KOPT-K1 (cell line): ENCODE measurements at regions not wholly inside any gene's neighbourhood (a gene's known extent, or its start where the extent isn't known, plus 50 kb on each side); places are given as distances from the start of the nearest gene placed in this dataset.
"Not testable (repeated sequence)": the region's sequence is repeated elsewhere in the genome, so short reads cannot be mapped to it uniquely, and the experiment has no call there.

Experiments used
- H3K27ac ChIP-seq: fragments of 200-600 bp; sonication (generic); 2 replicates; pipeline ENCODE4 v1.5.1; 2016; ENCODE audit warnings: antibody characterized with exemption, mild to moderate bottlenecking, low read depth, low read length; ENCODE audit not compliant: poor library complexity, severe bottlenecking
- H3K36me3 ChIP-seq: fragments of 200-600 bp; sonication (generic); 2 replicates; pipeline ENCODE4 v1.5.1; 2017; ENCODE audit warnings: antibody characterized with exemption, mild to moderate bottlenecking, low read length, moderate library complexity; ENCODE audit not compliant: insufficient read depth
- H3K9me3 ChIP-seq: fragments of 200-600 bp; sonication (generic); 2 replicates; pipeline ENCODE4 v1.5.1; 2017; ENCODE audit warnings: antibody characterized with exemption, low read length, mild to moderate bottlenecking; ENCODE audit not compliant: insufficient read depth, poor library complexity, severe bottlenecking

GRCh38 chr6:51107769-51108203, 289.1 kb downstream of the TFAP2B start:
- H3K27ac ChIP-seq: no peak overlapping the region
- no peaks in the 10 kb centered on the region for H3K36me3 ChIP-seq
- H3K9me3 ChIP-seq: no peaks in the 10 kb centered on the region

GRCh38 chr6:51108563-51109234, 290.0 kb downstream of the TFAP2B start:
- Histone ChIP-seq H3K9me3 (no peaks in the 10 kb centered on the region), H3K27ac (no peak overlapping the region), H3K36me3 (no peaks in the 10 kb centered on the region)

- Histone ChIP-seq H3K27ac (no peak overlapping the region), H3K9me3 (no peaks in the 10 kb centered on the region), H3K36me3 (no peaks in the 10 kb centered on the region)
Measured at GRCh38 chr6:51112731-51113130, 294.1 kb downstream of the TFAP2B start.

- Histone ChIP-seq H3K27ac (no peak overlapping the region), H3K9me3 (no peaks in the 10 kb centered on the region), H3K36me3 (no peaks in the 10 kb centered on the region)
Measured at GRCh38 chr6:51116723-51117122, 298.1 kb downstream of the TFAP2B start.

GRCh38 chr6:51118792-51119191, 300.1 kb downstream of the TFAP2B start:
- H3K36me3 ChIP-seq: no peaks in the 10 kb centered on the region

GRCh38 chr6:51120016-51120415, 301.3 kb downstream of the TFAP2B start:
- H3K36me3 ChIP-seq: no peaks in the 10 kb centered on the region
- H3K9me3 ChIP-seq: no peaks in the 10 kb centered on the region

More at GRCh38 chr6:51118792-51119191, 300.1 kb downstream of the TFAP2B start:
- Histone ChIP-seq H3K9me3 (no peaks in the 10 kb centered on the region), H3K27ac (no peak overlapping the region)

GRCh38 chr6:51121380-51121976, 302.8 kb downstream of the TFAP2B start:
- H3K36me3 ChIP-seq, H3K9me3 ChIP-seq, H3K27ac ChIP-seq: not testable (repeated sequence)

More at GRCh38 chr6:51120016-51120415, 301.3 kb downstream of the TFAP2B start:
- no peak overlapping the region for H3K27ac ChIP-seq

- H3K36me3 ChIP-seq: no peaks in the 10 kb centered on the region
- H3K9me3 ChIP-seq: no peaks in the 10 kb centered on the region
- no peak overlapping the region for H3K27ac ChIP-seq
Measured at GRCh38 chr6:51129043-51129442, 310.4 kb downstream of the TFAP2B start.

- no peaks in the 10 kb centered on the region for H3K9me3 ChIP-seq
- H3K36me3 ChIP-seq: no peaks in the 10 kb centered on the region
- no peak overlapping the region for H3K27ac ChIP-seq
Measured at GRCh38 chr6:51137777-51138176, 319.1 kb downstream of the TFAP2B start.

- Histone ChIP-seq H3K27ac (no peak overlapping the region), H3K36me3 (no peaks in the 10 kb centered on the region), H3K9me3 (no peaks in the 10 kb centered on the region)
Measured at GRCh38 chr6:51139950-51140385, 321.3 kb downstream of the TFAP2B start.

- Histone ChIP-seq H3K9me3 (no peaks in the 10 kb centered on the region), H3K27ac (no peak overlapping the region), H3K36me3 (no peaks in the 10 kb centered on the region)
Measured at GRCh38 chr6:51141080-51141479, 322.4 kb downstream of the TFAP2B start.

GRCh38 chr6:51147756-51148155, 329.1 kb downstream of the TFAP2B start:
- Histone ChIP-seq H3K27ac (no peak overlapping the region), H3K36me3 (no peaks in the 10 kb centered on the region), H3K9me3 (no peaks in the 10 kb centered on the region)

GRCh38 chr6:51152594-51152993, 333.9 kb downstream of the TFAP2B start:
- no peaks in the 10 kb centered on the region for H3K9me3 ChIP-seq
- no peak overlapping the region for H3K27ac ChIP-seq
- no peaks in the 10 kb centered on the region for H3K36me3 ChIP-seq

- no peaks in the 10 kb centered on the region for H3K36me3 ChIP-seq
- no peaks in the 10 kb centered on the region for H3K9me3 ChIP-seq
- no peak overlapping the region for H3K27ac ChIP-seq
Measured at GRCh38 chr6:51153109-51153508, 334.4 kb downstream of the TFAP2B start.

- not testable (repeated sequence) for H3K36me3 ChIP-seq, H3K27ac ChIP-seq, H3K9me3 ChIP-seq
Measured at GRCh38 chr6:51154925-51155324, 336.3 kb downstream of the TFAP2B start.

GRCh38 chr6:51159260-51159659, 340.6 kb downstream of the TFAP2B start:
- H3K9me3 ChIP-seq, H3K36me3 ChIP-seq, H3K27ac ChIP-seq: not testable (repeated sequence)
